ENCODE measurements at regions not wholly inside any gene's neighbourhood (a gene's known extent, or its start where the extent isn't known, plus 50 kb on each side); places are given as distances from the start of the nearest gene placed in this dataset.

DNA sequence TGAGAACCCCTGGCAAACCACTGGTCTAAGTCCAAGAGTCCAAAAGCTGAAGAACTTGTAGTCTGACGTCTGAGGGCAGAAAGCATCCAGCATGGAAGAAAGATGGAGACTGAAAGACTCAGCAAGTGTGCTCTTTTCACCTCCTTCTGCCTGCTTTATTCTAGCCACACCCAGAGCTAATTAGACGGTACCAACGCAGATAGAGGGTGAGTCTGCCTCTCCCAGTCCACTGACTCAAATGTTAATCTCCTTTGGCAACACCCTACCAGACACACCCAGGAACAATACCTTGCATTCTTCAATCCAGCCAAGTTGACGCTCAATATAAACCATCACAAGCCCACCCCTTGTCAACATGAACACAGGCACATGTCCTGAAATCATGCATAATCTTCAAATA, 155.1 kb downstream of the CCDC59 start:
- TF ChIP-seq, protein P1, sequence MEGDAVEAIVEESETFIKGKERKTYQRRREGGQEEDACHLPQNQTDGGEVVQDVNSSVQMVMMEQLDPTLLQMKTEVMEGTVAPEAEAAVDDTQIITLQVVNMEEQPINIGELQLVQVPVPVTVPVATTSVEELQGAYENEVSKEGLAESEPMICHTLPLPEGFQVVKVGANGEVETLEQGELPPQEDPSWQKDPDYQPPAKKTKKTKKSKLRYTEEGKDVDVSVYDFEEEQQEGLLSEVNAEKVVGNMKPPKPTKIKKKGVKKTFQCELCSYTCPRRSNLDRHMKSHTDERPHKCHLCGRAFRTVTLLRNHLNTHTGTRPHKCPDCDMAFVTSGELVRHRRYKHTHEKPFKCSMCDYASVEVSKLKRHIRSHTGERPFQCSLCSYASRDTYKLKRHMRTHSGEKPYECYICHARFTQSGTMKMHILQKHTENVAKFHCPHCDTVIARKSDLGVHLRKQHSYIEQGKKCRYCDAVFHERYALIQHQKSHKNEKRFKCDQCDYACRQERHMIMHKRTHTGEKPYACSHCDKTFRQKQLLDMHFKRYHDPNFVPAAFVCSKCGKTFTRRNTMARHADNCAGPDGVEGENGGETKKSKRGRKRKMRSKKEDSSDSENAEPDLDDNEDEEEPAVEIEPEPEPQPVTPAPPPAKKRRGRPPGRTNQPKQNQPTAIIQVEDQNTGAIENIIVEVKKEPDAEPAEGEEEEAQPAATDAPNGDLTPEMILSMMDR (IDR thresholded peaks at IDR 0.05), result no peak
- no peak for TF ChIP-seq POLR2A (IDR thresholded peaks at IDR 0.05)
